Epithelial cell of prostate (primary cell): ENCODE measurements at regions not wholly inside any gene's neighbourhood (a gene's known extent, or its start where the extent isn't known, plus 50 kb on each side); places are given as distances from the start of the nearest gene placed in this dataset.

ENCODE experiments used
- DNase-seq: peaks from one replicate; pipeline ENCODE4 v3.0.0-alpha.2; 2011; ENCODE audit warnings: low read depth, low spot score
- H3K27ac ChIP-seq: fragments of 450-650 bp; 2 replicates; pipeline ENCODE4 v1.5.1; 2017; ENCODE audit warnings: mild to moderate bottlenecking

DNA sequence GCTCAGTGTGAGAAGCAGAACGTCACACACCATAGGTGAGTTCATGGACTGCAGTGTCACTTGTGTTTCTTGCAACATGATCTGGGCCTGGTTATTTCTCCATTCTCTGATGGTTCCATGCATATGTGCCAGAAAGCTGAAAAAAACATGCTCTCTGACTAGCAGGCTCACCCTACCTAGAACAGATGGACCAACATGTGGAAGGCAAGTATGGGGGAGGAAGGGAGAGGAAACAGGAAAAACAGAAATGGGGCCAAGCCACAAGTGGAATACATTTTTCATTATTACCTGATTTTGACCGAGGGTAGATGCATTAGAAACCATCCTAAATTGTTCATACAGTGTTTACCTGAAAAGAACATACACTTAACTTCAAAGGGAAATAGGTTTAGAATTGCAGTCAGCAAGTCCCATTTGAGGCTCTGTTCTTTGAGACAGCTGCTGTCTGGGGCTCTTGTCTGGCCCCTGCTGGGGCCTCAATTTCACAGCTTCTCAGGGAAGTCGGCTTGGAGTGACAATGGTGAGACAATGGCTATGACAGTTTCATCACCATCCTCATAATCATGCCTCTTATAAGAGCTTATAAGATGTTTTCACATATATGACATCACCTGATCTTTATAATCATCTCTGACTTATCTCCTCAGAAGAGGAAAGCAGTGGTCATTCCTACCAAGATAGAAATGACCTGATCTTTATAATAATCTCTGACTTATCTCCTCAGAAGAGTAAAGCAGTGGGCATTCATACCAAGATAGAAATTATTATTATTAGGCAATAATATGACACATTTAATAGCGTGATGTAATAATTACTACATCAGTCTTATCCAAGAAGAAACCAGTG, 327.3 kb downstream of the SIPA1L2 start:
- no peak for DNase-seq
- no peak overlapping the region for H3K27ac ChIP-seq

DNA sequence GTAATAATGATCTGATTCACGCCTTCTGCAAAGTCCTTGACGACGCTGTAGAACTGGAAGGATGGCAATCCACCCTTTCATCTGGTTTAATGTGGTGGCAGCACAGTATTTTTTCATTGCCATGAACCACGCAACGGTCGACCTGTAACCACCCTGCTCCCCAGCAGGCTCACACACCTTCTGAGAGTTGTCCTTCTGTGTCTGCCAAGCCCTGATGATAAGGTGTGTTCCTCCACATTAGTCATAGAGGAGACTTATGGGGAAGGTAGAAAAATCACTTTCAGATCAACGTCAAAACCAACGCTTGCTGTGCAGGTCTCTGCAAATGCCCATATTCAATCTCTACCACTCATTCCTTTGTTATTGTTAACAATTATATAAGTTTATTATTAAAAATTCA, 328.7 kb downstream of the SIPA1L2 start:
- no peak for DNase-seq
- H3K27ac ChIP-seq = no peak overlapping the region

DNA sequence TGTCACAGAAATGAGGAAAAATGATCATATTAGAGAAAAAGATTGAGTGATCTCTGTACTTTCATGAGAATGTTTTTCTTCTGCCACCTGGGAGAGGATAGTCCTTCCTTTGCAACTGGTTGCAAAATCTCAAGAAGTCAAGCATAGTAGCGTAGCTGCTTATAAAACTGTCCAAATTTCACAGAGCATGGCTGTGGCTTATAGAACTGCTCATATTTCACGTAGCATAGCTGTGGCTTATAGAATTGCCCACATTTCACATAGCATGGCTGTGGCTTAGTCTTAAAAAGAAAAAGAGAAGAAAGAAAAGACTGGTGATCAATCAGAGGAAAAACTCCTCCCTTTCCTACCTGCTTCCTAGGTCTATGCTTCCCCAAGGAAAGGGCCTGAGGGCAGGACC, 329.5 kb downstream of the SIPA1L2 start:
- no peak for DNase-seq
- H3K27ac ChIP-seq = no peak overlapping the region

DNA sequence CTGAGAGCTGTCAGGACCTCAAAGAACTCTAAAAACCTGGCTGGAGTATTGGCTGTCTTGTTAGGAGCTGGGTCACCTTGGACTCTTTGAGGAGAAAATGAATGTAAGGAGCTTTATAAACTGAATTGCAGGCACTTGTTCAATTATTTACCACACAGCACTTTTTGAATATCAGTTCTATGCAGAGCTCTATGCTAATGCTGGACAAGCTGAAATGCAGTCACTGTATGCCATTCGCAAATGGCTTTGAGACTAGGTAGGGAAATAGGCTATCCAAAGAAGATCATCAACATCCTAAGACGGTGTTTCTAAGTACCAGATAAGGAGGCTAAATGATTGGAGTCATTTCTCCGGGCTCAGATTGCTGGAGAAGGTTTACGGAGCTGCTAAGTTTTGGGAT, 333.5 kb downstream of the SIPA1L2 start:
- DNase-seq = no peak
- no peak overlapping the region for H3K27ac ChIP-seq

DNA sequence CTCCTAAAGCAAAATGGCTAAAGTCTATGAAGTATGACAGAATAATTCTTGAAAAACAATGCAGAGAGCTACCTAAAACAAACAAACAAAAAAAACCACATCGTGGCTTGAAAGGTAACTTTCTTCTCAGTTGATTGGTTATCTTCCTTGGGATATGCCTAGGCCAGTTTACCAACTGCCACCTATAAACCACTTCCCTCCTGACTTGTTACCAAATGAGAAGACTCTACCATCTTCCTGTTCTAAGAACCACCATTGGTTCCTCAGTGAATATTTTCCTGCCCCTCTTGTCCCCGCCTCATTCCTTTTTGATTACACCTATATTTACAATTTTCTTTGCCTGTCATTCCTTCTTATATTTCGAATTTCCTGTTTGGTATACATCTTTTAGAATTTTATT, 336.6 kb downstream of the SIPA1L2 start:
- peak overlapping the region; percentile 47 for H3K27ac ChIP-seq
- DNase-seq = peak; percentile 64

DNA sequence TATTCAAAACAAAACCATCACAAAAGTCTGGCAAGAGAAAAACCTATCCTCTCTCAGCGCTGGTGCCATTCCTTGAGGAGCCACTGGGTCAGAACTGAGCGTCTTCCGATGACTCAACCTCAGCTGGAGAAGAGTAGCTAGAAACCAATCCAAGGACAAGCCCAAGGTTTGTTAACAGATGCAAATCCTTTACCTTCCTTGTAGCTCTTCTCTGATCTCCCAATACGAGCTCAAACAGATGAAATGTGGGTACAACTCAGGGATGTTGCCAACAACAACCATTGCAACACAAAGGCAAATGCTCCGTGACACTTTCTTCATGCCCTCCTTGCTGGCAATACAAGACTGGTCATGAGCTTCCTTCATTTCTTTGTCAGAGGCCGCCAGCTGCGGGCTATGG, 337.1 kb downstream of the SIPA1L2 start:
- peak; percentile 60 for DNase-seq
- H3K27ac ChIP-seq = peak overlapping the region; percentile 47

DNA sequence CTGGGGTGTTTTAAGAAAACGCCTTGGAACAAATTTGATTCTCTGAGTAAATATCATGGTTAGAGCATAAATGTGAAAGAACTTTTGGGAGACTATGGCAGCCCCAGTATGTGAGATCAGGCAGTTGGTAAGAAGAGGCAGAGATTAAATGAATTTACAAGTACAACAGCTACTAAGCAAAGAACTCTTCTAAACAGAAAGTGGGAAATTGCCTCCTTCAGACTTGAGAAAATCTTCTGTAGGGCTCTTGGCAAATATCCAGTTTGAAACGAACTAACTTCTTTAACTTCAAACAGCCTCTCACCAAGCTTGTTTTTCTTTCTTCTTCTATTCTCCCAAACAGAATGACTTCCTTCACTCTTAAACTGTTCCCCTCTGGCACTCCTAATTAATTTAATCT, 337.7 kb downstream of the SIPA1L2 start:
- peak overlapping the region; percentile 47 for H3K27ac ChIP-seq
- no peak for DNase-seq

DNA sequence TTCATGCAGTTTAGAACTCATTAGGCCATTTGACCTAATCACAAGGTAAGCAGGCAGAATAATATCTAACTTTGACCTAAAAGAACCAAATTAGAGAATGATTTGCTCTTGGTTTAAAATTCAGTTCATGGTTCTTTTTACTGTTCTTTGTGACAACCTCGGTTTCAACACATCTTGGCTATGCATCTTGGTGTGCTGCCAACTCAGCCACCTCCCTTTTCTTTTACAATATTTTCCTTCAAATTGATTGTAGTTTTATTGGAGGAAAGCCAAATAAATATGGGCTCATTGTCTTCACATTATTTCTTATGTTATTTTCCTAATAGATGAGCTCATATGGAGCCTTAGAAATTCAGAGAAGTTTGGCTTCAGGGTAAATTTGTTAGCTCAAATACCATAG, 338.3 kb downstream of the SIPA1L2 start:
- no peak overlapping the region for H3K27ac ChIP-seq
- DNase-seq = no peak

DNA sequence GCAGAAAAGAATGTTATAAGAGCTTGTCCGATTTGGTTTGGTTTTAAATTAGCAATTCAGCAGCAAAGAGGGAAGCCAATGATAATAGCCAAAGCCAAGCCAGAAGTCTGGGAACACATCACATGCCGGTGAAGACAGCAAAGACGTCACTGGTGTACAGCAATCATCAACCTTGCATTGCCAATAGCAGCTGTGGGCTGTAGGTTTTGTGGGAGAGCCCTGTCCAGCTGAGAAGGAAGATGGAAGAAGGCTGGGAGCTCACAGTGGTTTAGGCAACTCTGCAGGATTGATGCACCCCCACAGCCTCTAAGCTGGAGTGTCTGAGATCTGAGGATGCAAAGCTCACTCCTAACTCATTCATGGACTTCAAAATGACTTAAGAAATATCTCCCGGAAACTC, 338.7 kb downstream of the SIPA1L2 start:
- no peak for DNase-seq
- no peak overlapping the region for H3K27ac ChIP-seq

DNA sequence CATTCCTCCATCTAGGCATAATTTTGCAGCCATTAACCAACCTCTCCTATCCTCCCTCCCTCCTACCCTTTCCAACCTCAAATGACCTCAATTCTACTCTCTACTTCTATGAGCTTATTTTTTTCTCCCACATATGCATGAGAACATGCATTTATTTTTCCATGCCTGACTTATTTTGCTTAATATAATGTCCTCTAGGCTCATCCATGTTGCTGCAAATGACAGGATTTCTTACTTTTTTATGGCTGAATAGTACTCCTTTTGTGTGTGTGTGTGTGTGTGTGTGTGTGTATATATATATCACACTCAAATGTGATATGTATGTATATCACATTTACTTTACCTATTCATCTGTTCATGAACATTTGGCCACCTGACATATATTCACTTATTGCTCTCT, 339.4 kb downstream of the SIPA1L2 start:
- no peak overlapping the region for H3K27ac ChIP-seq
- DNase-seq = no peak

DNA sequence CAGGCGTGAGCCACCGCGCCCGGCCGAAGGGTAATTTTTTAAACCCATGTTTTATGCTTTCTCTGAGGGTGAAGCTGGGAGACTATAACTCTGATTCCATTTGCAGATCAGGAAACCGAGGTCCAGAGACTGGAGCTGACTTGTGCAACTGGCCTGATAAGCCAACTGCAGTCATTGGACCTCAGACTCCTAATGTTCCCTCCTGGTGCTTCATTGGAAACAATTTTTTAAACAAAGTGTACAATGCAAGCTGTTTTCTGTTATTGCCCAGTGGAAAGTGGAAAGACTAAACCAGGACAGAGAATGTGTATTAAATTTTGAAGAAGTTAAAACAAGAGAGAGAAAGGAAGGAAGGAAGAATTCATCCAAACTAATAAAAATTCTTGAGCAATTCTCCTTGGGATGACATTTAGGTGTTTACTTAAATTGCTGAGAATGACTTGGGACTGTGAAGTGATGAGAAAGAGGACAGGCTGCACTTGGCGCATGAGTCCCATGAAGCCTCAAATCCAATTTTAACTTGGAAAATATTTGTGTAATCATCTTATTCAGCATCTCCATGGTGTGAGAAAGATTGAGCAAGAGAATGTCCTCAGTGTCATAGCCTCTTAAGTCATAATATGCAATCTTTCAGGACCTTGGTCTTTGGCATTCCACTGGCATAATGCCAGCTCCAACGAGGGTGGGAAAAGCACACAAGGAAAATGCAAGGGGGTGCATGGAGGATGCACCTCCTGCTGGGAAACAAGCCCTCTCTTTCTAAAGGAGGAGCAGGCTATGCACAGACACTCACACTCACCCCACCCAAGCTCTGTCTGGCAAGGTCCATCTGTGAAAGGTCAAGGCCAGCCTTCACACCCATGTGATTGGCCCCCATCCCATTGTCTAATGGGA, 342.0 kb downstream of the SIPA1L2 start:
- no peak overlapping the region for H3K27ac ChIP-seq
- no peak for DNase-seq

DNA sequence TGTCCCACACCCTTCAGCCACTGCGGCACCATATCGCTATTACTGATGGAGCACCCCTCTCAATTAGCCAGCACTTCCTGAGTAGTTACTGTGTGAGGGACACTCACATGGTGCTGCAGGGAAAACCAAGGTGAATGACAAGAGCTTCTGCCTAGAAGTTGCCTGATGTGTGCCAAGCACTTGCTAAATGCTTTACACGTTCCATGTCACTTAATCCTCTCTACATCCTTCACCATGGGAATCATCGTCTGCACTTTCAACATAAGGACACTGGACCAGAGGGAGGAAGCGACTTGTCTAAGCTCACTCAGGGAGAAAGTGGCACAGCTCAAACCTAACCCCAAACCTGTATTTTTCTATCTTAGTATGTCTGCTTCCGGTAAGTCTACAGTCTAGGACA, 344.8 kb downstream of the SIPA1L2 start:
- no peak for DNase-seq

DNA sequence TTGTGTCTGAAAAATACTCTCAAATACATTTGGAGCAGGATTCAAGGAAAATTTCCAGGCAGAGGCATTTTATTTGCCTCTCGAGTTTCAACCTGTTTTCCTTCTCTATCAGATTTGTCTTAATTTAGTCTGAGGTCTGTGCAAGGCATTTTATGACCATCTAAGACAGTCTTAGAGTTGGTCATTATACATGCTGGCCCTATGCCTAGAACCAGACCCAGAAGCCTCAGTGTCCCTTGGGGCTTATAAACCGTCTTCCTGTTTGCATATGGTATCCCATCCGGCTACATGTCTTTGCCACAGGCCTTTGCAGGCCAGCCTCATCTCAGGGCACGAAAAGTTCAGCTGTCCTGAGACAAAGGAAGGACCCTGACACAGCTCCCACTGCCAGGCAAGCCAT, 346.1 kb downstream of the SIPA1L2 start:
- no peak overlapping the region for H3K27ac ChIP-seq
- no peak for DNase-seq

More for the DNA sequence above, 344.8 kb downstream of the SIPA1L2 start:
- no peak overlapping the region for H3K27ac ChIP-seq

DNA sequence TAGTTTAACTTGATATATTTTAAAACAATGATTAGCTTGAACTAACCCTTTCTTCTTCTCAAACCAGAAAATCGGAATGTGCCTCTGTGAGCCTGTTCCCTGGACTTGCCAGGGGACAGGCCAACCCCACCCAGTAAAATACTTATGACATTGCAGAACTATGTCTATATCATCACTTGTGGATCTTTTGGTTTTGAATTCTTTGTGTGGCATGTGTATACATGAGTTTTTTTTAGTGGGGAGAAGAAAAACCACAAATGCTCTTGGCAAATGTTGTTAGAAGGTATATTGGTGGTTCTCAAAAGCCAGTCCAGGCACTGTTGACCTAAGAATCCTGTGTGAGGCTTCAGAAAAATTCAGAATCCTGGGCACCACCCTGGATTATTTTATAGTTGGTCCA, 347.4 kb downstream of the SIPA1L2 start:
- DNase-seq = no peak
- no peak overlapping the region for H3K27ac ChIP-seq

DNA sequence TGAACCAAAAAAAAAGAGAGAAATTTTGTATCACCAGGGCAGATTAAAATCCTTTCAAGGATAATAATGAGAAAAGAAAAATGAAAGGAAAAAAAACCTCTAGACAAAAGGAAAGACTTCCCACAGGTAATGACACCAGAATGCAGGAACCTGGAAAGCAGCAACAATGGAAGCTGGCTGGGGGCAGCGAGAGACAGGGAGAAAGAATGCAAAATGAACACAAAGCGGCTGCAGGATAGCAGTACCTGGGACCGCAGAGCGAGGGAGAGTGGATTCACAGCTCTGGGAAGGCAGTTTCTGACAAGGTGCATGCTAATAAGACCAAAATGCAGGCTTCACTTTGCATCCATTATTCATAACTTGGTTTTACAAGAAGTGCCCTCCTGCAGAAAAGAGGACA, 349.0 kb downstream of the SIPA1L2 start:
- DNase-seq = no peak
- H3K27ac ChIP-seq = no peak overlapping the region

DNA sequence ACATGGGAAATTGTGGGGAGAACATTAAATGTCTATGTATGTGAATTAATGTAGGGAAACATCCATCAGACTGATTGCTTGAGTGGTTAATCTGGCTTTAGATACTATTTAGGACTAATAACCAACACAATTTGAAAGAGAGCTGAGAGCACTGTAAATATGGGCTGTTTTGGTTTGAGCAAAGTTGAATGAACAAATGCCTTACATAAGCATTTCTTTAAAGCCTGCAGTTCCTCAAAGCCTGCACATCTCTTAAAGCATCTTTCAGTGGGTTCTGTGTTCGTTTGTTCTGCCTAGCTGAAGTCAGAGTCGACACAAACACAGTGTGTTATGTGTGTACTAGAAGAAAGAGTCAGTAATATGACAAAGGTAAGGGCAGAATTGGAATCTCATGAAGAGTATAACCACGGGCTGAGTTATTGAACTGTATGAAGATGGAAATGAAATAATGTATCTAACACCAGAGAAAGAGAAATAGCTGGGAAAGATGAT, 350.0 kb downstream of the SIPA1L2 start:
- DNase-seq = no peak

DNA sequence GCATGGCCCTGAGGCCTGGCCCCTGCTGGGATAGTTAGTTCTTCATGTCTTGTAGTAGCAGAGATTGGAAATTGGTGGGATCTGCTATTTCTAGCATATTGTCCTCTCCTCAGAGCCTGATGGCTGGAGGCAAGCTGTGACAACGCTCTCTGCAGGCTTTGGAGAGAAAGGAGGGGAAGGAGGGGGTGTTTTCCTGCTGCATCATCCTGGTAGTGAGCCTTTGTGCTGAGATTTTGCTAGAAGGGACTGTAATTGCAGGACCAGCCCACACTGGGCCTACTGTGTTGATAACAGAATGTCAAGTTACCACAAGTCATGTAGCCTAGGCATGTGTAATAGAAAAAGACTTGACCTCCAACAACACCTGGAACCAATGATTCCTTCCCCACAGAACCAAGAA, 351.0 kb downstream of the SIPA1L2 start:
- no peak for DNase-seq
- no peak overlapping the region for H3K27ac ChIP-seq

More for the DNA sequence above, 350.0 kb downstream of the SIPA1L2 start:
- no peak overlapping the region for H3K27ac ChIP-seq

DNA sequence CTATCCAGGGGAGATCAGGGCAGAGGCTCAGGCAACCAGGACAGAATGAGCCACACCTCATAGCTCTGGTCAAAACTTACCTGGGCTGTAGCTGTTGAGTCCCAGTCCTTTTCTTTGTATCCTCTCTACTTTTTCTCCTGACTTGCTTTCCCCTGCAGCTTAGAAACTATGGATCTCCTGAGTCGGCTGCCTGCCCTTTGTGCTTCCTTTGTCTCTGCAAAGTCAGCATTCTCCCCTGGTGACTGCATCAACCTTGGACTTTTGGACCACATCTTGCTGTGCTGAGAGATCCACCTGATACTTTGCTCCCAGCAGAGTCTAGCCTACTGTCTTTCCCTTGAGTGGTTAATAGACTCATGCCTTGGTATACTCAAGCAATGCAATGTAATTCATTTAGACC, 353.3 kb downstream of the SIPA1L2 start:
- no peak overlapping the region for H3K27ac ChIP-seq
- no peak for DNase-seq

DNA sequence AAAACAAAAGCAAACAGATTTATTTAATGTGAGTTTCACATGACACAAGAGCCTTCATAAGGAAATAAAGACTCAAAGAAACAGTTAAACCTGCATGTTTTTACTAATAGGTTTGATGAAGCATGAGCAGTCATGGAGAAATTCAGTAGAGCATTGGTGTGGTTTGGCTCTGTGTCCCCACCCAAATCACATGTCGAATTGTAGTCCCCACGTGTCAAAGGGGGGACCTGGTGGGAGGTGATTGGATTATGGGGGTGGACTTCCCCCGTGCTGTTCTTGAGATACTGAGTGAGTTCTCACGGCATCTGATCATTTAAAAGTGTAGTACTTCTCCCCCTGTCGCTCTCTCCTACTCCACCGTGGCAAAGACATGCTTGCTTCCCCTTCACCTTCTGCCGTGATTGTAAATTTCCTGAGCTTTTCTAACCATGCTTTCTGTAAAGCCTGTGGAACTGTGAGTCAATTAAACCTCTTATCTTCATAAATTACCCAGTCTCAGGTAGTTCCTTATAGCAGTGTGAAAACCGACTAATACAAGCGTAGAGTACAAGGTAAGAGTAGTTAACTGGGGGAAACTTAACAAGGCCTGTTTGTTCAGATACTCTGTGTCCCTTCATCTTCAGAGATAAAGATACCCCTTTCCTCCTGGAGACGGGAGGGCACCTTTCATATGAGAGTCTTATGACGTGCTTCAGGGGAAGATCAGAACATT, 354.8 kb downstream of the SIPA1L2 start:
- H3K27ac ChIP-seq = no peak overlapping the region
- no peak for DNase-seq

DNA sequence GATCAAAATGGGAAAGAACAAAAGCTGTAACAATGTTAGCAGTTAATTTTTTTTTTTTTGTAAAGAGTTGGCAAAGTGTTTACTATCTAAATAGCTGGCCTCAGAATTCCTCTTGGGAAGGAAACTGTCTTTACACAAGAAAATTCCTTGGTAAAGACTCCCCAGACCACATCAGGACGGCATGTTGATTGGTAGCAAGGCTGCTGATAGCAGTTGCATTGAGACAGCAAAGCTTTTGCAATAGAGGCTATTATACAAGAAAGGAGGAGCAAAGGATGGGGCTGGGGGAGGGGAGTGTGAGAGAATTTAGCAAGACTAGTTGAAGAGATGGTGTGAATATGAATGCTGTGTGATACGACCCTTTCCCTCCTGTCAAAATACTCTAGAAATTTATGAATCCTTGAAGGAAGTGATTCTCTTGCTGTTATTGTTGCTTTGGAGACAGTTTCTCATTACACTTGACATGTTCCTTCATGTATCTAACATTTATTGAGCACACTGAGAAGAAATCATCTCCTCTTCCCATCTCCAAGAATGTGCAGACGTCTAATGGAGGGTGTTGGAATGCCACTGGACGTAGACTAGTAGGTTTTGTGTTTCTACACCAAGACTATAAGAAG, 355.6 kb downstream of the SIPA1L2 start:
- no peak for DNase-seq
- H3K27ac ChIP-seq = no peak overlapping the region
